ENCODE measurements at regions not wholly inside any gene's neighbourhood (a gene's known extent, or its start where the extent isn't known, plus 50 kb on each side); places are given as distances from the start of the nearest gene placed in this dataset.

GRCh38 chr11:121769191-121769590, 316.4 kb upstream of the SORL1-AS1 start:
- Histone ChIP-seq H3K9ac (ENCODE audit: insufficient read length) (no peak overlapping the region), H3K27ac (no peak overlapping the region), H3K9me3 (ENCODE audit: low read depth, low read length) (no peaks in the 10 kb centered on the region), H3K4me3 (no peak overlapping the region), H3K36me3 (ENCODE audit: insufficient read depth, low read length) (no peaks in the 10 kb centered on the region)
- TF ChIP-seq EZH2 (IDR thresholded peaks at IDR 0.05) (no peak), POLR2AphosphoS5 (IDR thresholded peaks at IDR 0.05; ENCODE audit: borderline replicate concordance, low read depth, low read length) (no peak), FOXP2 (optimal IDR thresholded peaks at IDR 0.05; ENCODE audit: control extremely low read depth, extremely low read length, insufficient read depth) (no peak)
- DNase-seq (ENCODE audit: low read depth, low spot score): no peak

DNA sequence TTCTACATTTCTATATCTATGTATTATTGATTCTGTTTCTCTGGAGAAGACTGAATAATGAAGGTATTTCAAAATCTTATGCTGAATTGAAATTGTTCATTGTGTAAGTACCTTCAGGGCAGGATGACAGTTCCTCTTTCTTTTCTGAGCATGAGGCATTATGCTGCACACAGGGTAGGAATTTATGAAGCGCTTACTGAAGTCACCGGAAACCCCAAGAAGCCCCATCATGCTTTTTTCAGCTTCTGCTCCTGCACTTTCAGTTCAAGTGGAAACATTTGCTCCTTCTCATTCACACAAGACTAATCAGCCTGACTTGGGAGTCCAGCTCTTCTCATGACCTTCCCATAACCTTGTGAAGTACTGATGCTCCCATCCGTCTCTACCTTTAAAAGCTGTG, 314.7 kb upstream of the SORL1-AS1 start:
- DNase-seq (ENCODE audit: low read depth, low spot score): no peak
- Histone ChIP-seq H3K9me3 (ENCODE audit: low read depth, low read length) (no peaks in the 10 kb centered on the region), H3K27ac (no peak overlapping the region), H3K9ac (ENCODE audit: insufficient read length) (no peak overlapping the region), H3K36me3 (ENCODE audit: insufficient read depth, low read length) (no peaks in the 10 kb centered on the region), H3K4me3 (no peak overlapping the region)
- TF ChIP-seq EZH2 (IDR thresholded peaks at IDR 0.05) (no peak), POLR2AphosphoS5 (IDR thresholded peaks at IDR 0.05; ENCODE audit: borderline replicate concordance, low read depth, low read length) (no peak), FOXP2 (optimal IDR thresholded peaks at IDR 0.05; ENCODE audit: control extremely low read depth, extremely low read length, insufficient read depth) (no peak)

- TF ChIP-seq EZH2 (IDR thresholded peaks at IDR 0.05) (no peak), POLR2AphosphoS5 (IDR thresholded peaks at IDR 0.05; ENCODE audit: borderline replicate concordance, low read depth, low read length) (no peak), FOXP2 (optimal IDR thresholded peaks at IDR 0.05; ENCODE audit: control extremely low read depth, extremely low read length, insufficient read depth) (no peak)
- DNase-seq (ENCODE audit: low read depth, low spot score): no peak
- H3K9ac ChIP-seq (ENCODE audit: insufficient read length): no peak overlapping the region
- H3K36me3 ChIP-seq (ENCODE audit: insufficient read depth, low read length): no peaks in the 10 kb centered on the region
- H3K9me3 ChIP-seq (ENCODE audit: low read depth, low read length): no peaks in the 10 kb centered on the region
- no peak overlapping the region for H3K27ac ChIP-seq
- no peak overlapping the region for H3K4me3 ChIP-seq
Measured at GRCh38 chr11:121766991-121767390, 314.2 kb upstream of the SORL1-AS1 start.

DNA sequence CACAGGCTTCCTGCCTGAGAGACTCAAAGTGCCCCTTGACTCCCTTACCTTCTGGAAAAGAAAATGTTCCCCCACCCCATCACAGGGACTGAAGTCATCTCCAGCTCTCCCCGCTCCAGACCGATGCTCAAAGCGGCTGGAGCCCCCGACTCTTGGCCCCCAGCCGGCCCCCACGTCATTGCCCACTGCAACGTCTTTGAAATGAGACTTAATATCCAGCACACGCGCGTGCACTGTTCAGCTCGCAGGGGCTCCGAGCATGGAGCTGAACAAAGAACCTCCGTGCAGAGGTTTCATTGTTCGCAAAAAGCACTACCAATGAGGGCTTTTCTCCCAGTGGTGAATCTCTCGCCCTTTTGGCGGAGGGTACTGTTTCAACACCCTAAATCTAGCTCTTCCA, 313.4 kb upstream of the SORL1-AS1 start:
- no peaks in the 10 kb centered on the region for H3K9me3 ChIP-seq (ENCODE audit: low read depth, low read length)

DNA sequence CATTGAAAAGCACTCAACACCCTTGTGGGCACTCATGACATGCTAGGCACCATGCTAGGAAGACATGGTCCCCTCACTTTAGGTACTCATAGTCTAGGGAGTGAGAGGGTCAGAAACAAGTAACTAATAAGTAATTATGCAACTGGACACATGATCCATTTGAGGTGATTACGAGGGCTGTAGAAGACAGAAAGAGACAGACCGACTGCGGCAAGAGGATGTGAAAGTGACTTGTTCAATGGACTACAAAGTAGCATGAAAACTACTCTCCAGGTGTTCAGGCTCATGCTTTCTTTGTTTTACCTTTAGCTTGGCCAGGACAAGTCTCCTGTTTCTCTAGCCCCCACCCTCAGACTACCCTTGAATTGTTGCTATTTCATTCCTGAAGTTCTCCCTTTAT, 310.8 kb upstream of the SORL1-AS1 start:
- no peak for DNase-seq (ENCODE audit: low read depth, low spot score)
- Histone ChIP-seq H3K4me3 (no peak overlapping the region), H3K9me3 (ENCODE audit: low read depth, low read length) (no peaks in the 10 kb centered on the region), H3K9ac (ENCODE audit: insufficient read length) (no peak overlapping the region), H3K36me3 (ENCODE audit: insufficient read depth, low read length) (no peaks in the 10 kb centered on the region), H3K27ac (no peak overlapping the region)
- TF ChIP-seq EZH2 (IDR thresholded peaks at IDR 0.05) (no peak), POLR2AphosphoS5 (IDR thresholded peaks at IDR 0.05; ENCODE audit: borderline replicate concordance, low read depth, low read length) (no peak), FOXP2 (optimal IDR thresholded peaks at IDR 0.05; ENCODE audit: control extremely low read depth, extremely low read length, insufficient read depth) (no peak)

More for the DNA sequence above, 313.4 kb upstream of the SORL1-AS1 start:
- TF ChIP-seq FOXP2 (optimal IDR thresholded peaks at IDR 0.05; ENCODE audit: control extremely low read depth, extremely low read length, insufficient read depth) (no peak), POLR2AphosphoS5 (IDR thresholded peaks at IDR 0.05; ENCODE audit: borderline replicate concordance, low read depth, low read length) (no peak), EZH2 (IDR thresholded peaks at IDR 0.05) (no peak)
- no peak for DNase-seq (ENCODE audit: low read depth, low spot score)
- no peak overlapping the region for H3K4me3 ChIP-seq
- no peak overlapping the region for H3K9ac ChIP-seq (ENCODE audit: insufficient read length)
- no peaks in the 10 kb centered on the region for H3K36me3 ChIP-seq (ENCODE audit: insufficient read depth, low read length)
- H3K27ac ChIP-seq: no peak overlapping the region

GRCh38 chr11:121762820-121763219, 310.1 kb upstream of the SORL1-AS1 start:
- Histone ChIP-seq H3K9me3 (ENCODE audit: low read depth, low read length) (no peaks in the 10 kb centered on the region), H3K36me3 (ENCODE audit: insufficient read depth, low read length) (no peaks in the 10 kb centered on the region), H3K27ac (no peak overlapping the region), H3K9ac (ENCODE audit: insufficient read length) (no peak overlapping the region), H3K4me3 (no peak overlapping the region)
- DNase-seq (ENCODE audit: low read depth, low spot score): no peak
- no peak for TF ChIP-seq FOXP2 (optimal IDR thresholded peaks at IDR 0.05; ENCODE audit: control extremely low read depth, extremely low read length, insufficient read depth)
- TF ChIP-seq EZH2 (IDR thresholded peaks at IDR 0.05): no peak
- no peak for TF ChIP-seq POLR2AphosphoS5 (IDR thresholded peaks at IDR 0.05; ENCODE audit: borderline replicate concordance, low read depth, low read length)

- DNase-seq (ENCODE audit: low read depth, low spot score): no peak
- no peak overlapping the region for H3K27ac ChIP-seq
- no peaks in the 10 kb centered on the region for H3K9me3 ChIP-seq (ENCODE audit: low read depth, low read length)
- H3K36me3 ChIP-seq (ENCODE audit: insufficient read depth, low read length): no peaks in the 10 kb centered on the region
- no peak overlapping the region for H3K4me3 ChIP-seq
- no peak overlapping the region for H3K9ac ChIP-seq (ENCODE audit: insufficient read length)
- no peak for TF ChIP-seq EZH2 (IDR thresholded peaks at IDR 0.05)
- TF ChIP-seq FOXP2 (optimal IDR thresholded peaks at IDR 0.05; ENCODE audit: control extremely low read depth, extremely low read length, insufficient read depth): no peak
- no peak for TF ChIP-seq POLR2AphosphoS5 (IDR thresholded peaks at IDR 0.05; ENCODE audit: borderline replicate concordance, low read depth, low read length)
Measured at GRCh38 chr11:121761186-121761585, 308.4 kb upstream of the SORL1-AS1 start.

DNA sequence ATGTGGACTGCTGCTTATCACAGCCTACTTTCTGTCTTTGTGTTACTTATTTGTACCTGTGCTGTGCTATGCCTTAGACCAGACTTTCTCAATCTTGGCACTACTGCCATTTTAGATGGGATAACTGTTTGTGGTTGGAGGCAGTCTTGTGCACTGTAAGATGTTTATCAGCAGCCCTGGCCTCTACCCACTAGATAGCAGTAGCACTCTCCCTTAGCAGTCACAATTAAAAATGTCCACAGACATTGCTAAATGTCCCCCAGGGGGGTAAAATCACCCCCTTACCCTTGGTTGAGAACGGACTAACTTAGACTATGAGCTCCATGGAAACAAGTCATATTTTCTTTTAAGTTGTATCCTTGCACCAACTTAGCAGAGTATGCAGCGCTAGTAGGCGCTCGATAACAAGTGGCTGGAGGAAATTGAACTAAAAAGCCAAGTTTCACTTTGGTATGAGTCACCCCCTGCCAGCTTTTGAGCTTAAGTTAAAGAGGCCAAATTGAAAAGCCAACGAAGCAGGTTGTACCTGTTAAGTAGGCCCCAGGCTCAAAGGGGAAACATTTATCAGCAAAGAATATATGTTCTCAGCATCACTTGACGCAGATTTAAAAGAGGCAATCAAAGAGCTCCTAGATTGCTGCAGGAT, 304.8 kb upstream of the SORL1-AS1 start:
- no peak overlapping the region for H3K9ac ChIP-seq (ENCODE audit: insufficient read length)
- no peak overlapping the region for H3K27ac ChIP-seq
- H3K36me3 ChIP-seq (ENCODE audit: insufficient read depth, low read length): no peaks in the 10 kb centered on the region
- H3K9me3 ChIP-seq (ENCODE audit: low read depth, low read length): no peaks in the 10 kb centered on the region
- TF ChIP-seq EZH2 (IDR thresholded peaks at IDR 0.05) (no peak), POLR2AphosphoS5 (IDR thresholded peaks at IDR 0.05; ENCODE audit: borderline replicate concordance, low read depth, low read length) (no peak), FOXP2 (optimal IDR thresholded peaks at IDR 0.05; ENCODE audit: control extremely low read depth, extremely low read length, insufficient read depth) (no peak)
- no peak for DNase-seq (ENCODE audit: low read depth, low spot score)
- no peak overlapping the region for H3K4me3 ChIP-seq

DNA sequence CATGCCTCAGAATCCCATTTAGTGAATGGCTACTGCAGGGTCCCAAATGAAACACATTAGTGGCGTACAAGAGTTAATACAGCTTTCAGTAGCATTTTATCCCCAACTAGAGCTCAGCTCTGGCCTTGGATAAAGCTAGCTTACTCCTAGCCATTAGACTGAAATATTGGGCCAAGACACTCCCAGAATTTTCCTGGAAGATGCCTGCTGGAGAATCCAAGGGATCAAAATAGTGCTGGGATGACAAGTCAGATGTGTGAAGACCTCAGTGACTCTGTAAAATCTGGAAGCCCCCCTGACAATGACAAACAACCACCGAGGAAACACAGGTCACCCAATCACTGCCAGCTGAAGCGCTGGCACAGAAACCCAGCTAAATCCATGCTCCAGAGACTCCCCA, 303.1 kb upstream of the SORL1-AS1 start:
- no peak overlapping the region for H3K4me3 ChIP-seq
- no peaks in the 10 kb centered on the region for H3K36me3 ChIP-seq (ENCODE audit: insufficient read depth, low read length)
- no peaks in the 10 kb centered on the region for H3K9me3 ChIP-seq (ENCODE audit: low read depth, low read length)
- no peak overlapping the region for H3K27ac ChIP-seq
- TF ChIP-seq POLR2AphosphoS5 (IDR thresholded peaks at IDR 0.05; ENCODE audit: borderline replicate concordance, low read depth, low read length) (no peak), FOXP2 (optimal IDR thresholded peaks at IDR 0.05; ENCODE audit: control extremely low read depth, extremely low read length, insufficient read depth) (no peak), EZH2 (IDR thresholded peaks at IDR 0.05) (no peak)
- no peak for DNase-seq (ENCODE audit: low read depth, low spot score)
- no peak overlapping the region for H3K9ac ChIP-seq (ENCODE audit: insufficient read length)

Measured in SK-N-MC (cell line).